GM12875 (cell line): ENCODE measurements at regions not wholly inside any gene's neighbourhood (a gene's known extent, or its start where the extent isn't known, plus 50 kb on each side); places are given as distances from the start of the nearest gene placed in this dataset.

Source experiments
- H3K4me3 ChIP-seq: one replicate; pipeline ENCODE4 v1.5.1; 2011; ENCODE audit warnings: low read depth, low read length, control low read depth
- TF ChIP-seq, protein P1 (sequence below): IDR thresholded peaks from 2 replicates; pipeline ENCODE4 v1.5.1; 2011; ENCODE audit warnings: low read depth, mild to moderate bottlenecking, control low read depth, inconsistent platforms, low read length, moderate library complexity, borderline replicate concordance; ENCODE audit not compliant: insufficient read depth

- no peak overlapping the region for H3K4me3 ChIP-seq
- TF ChIP-seq, protein P1, sequence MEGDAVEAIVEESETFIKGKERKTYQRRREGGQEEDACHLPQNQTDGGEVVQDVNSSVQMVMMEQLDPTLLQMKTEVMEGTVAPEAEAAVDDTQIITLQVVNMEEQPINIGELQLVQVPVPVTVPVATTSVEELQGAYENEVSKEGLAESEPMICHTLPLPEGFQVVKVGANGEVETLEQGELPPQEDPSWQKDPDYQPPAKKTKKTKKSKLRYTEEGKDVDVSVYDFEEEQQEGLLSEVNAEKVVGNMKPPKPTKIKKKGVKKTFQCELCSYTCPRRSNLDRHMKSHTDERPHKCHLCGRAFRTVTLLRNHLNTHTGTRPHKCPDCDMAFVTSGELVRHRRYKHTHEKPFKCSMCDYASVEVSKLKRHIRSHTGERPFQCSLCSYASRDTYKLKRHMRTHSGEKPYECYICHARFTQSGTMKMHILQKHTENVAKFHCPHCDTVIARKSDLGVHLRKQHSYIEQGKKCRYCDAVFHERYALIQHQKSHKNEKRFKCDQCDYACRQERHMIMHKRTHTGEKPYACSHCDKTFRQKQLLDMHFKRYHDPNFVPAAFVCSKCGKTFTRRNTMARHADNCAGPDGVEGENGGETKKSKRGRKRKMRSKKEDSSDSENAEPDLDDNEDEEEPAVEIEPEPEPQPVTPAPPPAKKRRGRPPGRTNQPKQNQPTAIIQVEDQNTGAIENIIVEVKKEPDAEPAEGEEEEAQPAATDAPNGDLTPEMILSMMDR = no peak
Observed at GRCh38 chr13:111017755-111018459, 97.2 kb upstream of the ARHGEF7 start.

GRCh38 chr13:111013196-111013595, 98.3 kb upstream of the ANKRD10 start:
- no peak overlapping the region for H3K4me3 ChIP-seq
- TF ChIP-seq, protein P1 = no peak

- H3K4me3 ChIP-seq = no peak overlapping the region
- TF ChIP-seq, protein P1 = no peak
Observed at GRCh38 chr13:111011899-111012298, 97.0 kb upstream of the ANKRD10 start.

GRCh38 chr13:111008351-111008750, 93.5 kb upstream of the ANKRD10 start:
- TF ChIP-seq, protein P1 = no peak
- H3K4me3 ChIP-seq = no peak overlapping the region

DNA sequence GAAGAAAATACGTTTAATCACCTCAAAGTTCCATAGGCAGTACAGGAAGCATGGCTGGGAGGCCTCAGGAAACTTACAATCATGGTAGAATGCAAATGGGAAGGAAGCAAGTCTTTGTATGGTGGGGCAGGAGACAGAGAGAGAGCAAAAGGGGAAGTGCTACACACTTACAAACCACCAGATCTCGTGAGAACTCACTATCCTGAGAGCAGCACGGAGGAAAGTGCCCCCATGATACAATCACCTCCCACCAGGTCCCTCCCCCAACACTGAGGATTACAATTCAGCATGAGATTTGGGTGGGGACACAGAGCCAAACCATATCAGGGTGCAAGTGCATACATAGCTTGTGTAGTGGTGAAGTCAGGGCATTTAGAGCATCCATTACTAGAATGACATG, 92.3 kb upstream of the ANKRD10 start:
- no peak overlapping the region for H3K4me3 ChIP-seq
- TF ChIP-seq, protein P1 = no peak

DNA sequence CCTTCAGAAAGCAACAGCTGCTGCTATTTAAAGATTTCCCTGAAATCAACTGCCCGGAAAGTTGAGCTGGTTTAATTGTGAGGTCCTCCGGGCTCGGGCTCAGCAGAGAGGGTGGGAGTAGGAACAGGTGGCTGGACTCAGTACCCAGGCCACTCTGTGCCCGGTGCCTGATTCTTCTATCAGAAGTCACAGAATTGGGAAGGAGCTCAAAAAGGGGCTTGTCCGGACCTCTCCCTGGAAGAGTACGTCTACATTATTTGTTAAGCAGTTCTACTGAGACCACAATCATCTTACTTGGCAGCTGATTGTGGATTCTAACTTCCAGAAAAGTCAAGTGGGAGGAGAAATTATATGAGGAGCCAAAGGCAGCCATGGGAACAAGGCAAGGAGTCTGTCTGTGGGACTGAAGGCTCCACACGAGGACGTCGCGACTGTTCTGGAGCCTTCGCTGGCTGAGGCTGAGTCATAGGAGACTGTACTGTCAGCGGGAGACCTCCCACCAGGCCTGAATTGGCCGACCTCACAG, 91.7 kb upstream of the ANKRD10 start:
- H3K4me3 ChIP-seq = no peak overlapping the region
- TF ChIP-seq, protein P1 = no peak

DNA sequence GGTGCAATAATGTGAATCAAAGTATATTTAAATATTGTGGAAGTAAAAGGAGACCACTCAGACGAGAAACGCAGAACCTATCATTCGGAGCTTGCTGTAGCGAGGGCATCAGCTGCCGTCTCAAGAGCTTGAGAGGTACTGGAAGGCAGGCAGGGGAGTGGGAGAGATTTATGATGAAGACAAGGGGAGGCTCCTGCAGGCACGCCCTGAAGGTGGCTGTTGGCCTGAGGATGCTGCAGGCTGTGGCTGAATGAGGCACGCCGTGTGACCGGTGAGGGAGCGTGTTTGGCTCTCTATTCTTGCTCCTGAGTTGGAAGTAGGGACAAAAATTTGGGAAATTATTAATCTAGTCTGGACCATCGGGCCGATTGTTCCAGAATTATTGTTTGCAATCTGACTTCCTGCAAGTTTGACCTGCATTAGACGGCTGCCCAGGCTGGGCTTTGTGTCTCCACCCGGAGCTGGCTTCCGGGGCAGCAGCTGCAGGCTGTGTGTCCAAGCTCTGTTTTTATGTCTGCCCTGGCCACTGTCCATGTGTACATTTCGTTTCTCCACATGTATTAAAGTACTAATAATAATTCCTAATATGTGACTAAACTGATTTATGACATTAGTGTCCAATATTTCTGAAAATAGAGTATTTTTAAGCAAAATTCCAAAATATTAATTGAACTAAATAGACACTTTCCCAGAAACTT, 91.1 kb upstream of the ANKRD10 start:
- TF ChIP-seq, protein P1 = no peak
- no peak overlapping the region for H3K4me3 ChIP-seq
